ENCODE measurements at regions not wholly inside any gene's neighbourhood (a gene's known extent, or its start where the extent isn't known, plus 50 kb on each side); places are given as distances from the start of the nearest gene placed in this dataset.

DNA sequence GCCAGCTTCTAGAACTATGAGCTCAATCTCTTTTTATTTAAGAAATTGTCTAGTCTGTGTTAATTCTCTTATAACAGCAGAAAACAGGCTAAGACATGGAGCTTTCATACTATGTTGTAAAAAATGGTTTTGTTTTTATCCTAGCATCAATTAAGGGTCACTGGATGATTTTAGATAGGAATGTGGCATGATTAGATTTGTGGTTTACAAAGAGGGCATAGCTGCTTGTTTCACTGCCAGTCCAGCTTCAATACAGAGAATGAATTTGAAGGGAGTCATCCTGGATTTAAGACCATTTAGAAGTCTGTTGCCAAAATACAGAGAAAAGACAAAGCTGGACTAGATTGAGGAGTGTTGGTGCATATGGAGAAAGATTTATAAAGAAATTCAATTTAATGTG lies 532.6 kb upstream of the CCDC54 start:
- TF ChIP-seq CTCF (IDR thresholded peaks at IDR 0.05) (no peak), ZFX (IDR thresholded peaks at IDR 0.05; ENCODE audit: borderline replicate concordance) (no peak)

Data from 22Rv1 (cell line).